Uterus (tissue), 2 donors: ENCODE measurements at regions not wholly inside any gene's neighbourhood (a gene's known extent, or its start where the extent isn't known, plus 50 kb on each side); places are given as distances from the start of the nearest gene placed in this dataset.

Experiments used
- CTCF ChIP-seq, 4 experiments: fragments of 200-600 bp in 2 of 4; fragments of 450-650 bp in 2 of 4; sonication (generic) in 2 of 4; IDR thresholded peaks; one replicate each; pipeline ENCODE4 v1.5.1; 2016 to 2019; ENCODE audit warnings: antibody characterized with exemption in 4 of 4, mild to moderate bottlenecking in 2 of 4, moderate library complexity in 1 of 4
- POLR2A ChIP-seq, 2 donors: fragments of 450-650 bp; IDR thresholded peaks; one replicate each; pipeline ENCODE4 v1.6.1; 2016; ENCODE audit warnings: antibody characterized with exemption in 2 of 2, mild to moderate bottlenecking in 1 of 2, moderate library complexity in 1 of 2

DNA sequence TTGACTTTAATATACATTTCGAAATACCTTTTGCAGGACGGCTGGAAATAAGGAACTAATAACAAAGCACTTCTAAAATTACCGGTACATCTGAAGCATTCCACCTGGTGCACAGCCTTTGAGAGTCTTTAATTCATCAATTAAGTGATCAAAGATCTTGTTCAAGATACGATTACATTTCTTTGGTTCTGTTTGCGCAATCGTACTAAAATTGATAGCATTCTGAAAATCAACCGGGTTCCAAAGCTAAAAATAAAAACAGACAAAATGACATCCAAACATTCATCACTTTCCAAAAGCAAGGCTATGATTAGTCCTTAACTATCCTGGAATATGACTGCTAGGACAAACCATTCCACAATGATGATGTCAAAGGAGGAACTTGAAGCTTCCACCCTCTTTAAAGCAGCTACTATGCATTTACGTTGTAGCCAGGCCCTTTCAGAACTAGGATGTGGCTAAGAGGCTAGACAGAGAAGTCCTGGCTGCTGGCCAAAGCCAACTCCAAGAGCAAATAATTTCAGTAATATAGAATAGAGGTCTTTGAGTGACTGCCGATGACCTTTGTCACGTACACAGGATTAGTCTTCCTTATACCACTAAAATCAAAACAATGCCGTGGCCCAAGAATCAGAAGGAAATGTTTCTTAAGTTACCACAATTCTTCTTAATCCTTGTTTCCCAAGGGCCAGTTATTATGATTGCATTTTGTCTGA is 299.8 kb upstream of the PSMD7 start:
- TF ChIP-seq CTCF (IDR thresholded peaks at IDR 0.05) (no peak), POLR2A (IDR thresholded peaks at IDR 0.05) (no peak)
